Endodermal cell (in vitro differentiated cells): ENCODE measurements at regions not wholly inside any gene's neighbourhood (a gene's known extent, or its start where the extent isn't known, plus 50 kb on each side); places are given as distances from the start of the nearest gene placed in this dataset.

Source experiments
- DNase-seq: peaks from one replicate; pipeline ENCODE4 v3.0.0-alpha.2; 2017
- H3K27ac ChIP-seq: 2 replicates; pipeline ENCODE4 v1.5.1; 2013; ENCODE audit warnings: mild to moderate bottlenecking, low read depth, low read length, moderate library complexity
- H3K27me3 ChIP-seq: 2 replicates; pipeline ENCODE4 v1.6.1; 2013; ENCODE audit warnings: mild to moderate bottlenecking, low read length, moderate library complexity; ENCODE audit not compliant: insufficient read depth, control insufficient read depth, poor library complexity, severe bottlenecking
- H3K36me3 ChIP-seq: 2 replicates; pipeline ENCODE4 v1.7.0; 2013; ENCODE audit warnings: mild to moderate bottlenecking, low read length, moderate library complexity; ENCODE audit not compliant: control insufficient read depth, insufficient read depth
- H3K4me1 ChIP-seq: one replicate; pipeline ENCODE4 v1.7.0; 2013; ENCODE audit warnings: low read length; ENCODE audit not compliant: control insufficient read depth, insufficient read depth
- H3K4me3 ChIP-seq: 2 replicates; pipeline ENCODE4 v1.5.1; 2013; ENCODE audit warnings: mild to moderate bottlenecking, low read length, moderate library complexity
- H3K9ac ChIP-seq: 2 replicates; pipeline ENCODE4 v1.6.1; 2013; ENCODE audit warnings: mild to moderate bottlenecking, low read length, moderate library complexity; ENCODE audit not compliant: poor library complexity, severe bottlenecking; ENCODE audit errors: extremely low read depth
- H3K9me3 ChIP-seq: 2 replicates; pipeline ENCODE4 v1.6.1; 2013; ENCODE audit warnings: mild to moderate bottlenecking, low read length, moderate library complexity; ENCODE audit not compliant: control insufficient read depth
- H3K27ac Mint-ChIP-seq: 2 replicates; pipeline ENCODE4 v1.8.0; 2020; ENCODE audit warnings: mixed read lengths
- H3K27me3 Mint-ChIP-seq: 2 replicates; pipeline ENCODE4 v1.8.0; 2021; ENCODE audit warnings: mild to moderate bottlenecking, mixed read lengths; ENCODE audit not compliant: insufficient read depth
- H3K36me3 Mint-ChIP-seq: 2 replicates; pipeline ENCODE4 v1.8.0; 2020; ENCODE audit warnings: low read depth, mixed read lengths
- H3K4me1 Mint-ChIP-seq: 2 replicates; pipeline ENCODE4 v1.8.0; 2020; ENCODE audit warnings: mixed read lengths
- H3K4me3 Mint-ChIP-seq: 2 replicates; pipeline ENCODE4 v1.8.0; 2020; ENCODE audit warnings: mild to moderate bottlenecking, moderate library complexity, mixed read lengths
- H3K9me3 Mint-ChIP-seq: 2 replicates; pipeline ENCODE4 v1.8.0; 2020; ENCODE audit warnings: mild to moderate bottlenecking, mixed read lengths
- CTCF ChIP-seq: fragments of 200-600 bp; sonication (generic); conservative IDR thresholded peaks from 2 replicates; pipeline ENCODE4 v1.5.0; 2021; ENCODE audit warnings: antibody characterized with exemption, mild to moderate bottlenecking
- WGBS, 2 experiments: methylation state at CpG; one replicate each; pipeline versions ENCODE4 v1.1.5 to v1.1.7; 2013; ENCODE audit warnings: missing lambda C conversion rate in 2 of 2, mixed read lengths in 1 of 2; ENCODE audit not compliant: insufficient coverage in 1 of 2, insufficient read length in 1 of 2; 5-methylcytosine and 5-hydroxymethylcytosine counted together

GRCh38 chr10:28806951-28807759, 129.8 kb downstream of the BAMBI start:
- H3K4me3 Mint-ChIP-seq, result no peak overlapping the region
- no peaks in the 10 kb centered on the region for H3K27me3 Mint-ChIP-seq
- Histone ChIP-seq H3K4me1 (peaks cover 22% of the 10 kb centered on the region), H3K9ac (no peak overlapping the region), H3K36me3 (no peaks in the 10 kb centered on the region), H3K9me3 (no peaks in the 10 kb centered on the region), H3K27me3 (no peaks in the 10 kb centered on the region), H3K27ac (no peak overlapping the region), H3K4me3 (no peak overlapping the region)
- peak overlapping the region; percentile 20 for H3K27ac Mint-ChIP-seq
- no peaks in the 10 kb centered on the region for H3K36me3 Mint-ChIP-seq
- peaks cover 54% of the 10 kb centered on the region for H3K4me1 Mint-ChIP-seq
- 73 to 77% methylated on average over 4 to 8 of the region's 8 CpGs for WGBS, 2 experiments
- no peak for TF ChIP-seq CTCF
- H3K9me3 Mint-ChIP-seq, result no peaks in the 10 kb centered on the region
- DNase-seq, result peak; percentile 30

DNA sequence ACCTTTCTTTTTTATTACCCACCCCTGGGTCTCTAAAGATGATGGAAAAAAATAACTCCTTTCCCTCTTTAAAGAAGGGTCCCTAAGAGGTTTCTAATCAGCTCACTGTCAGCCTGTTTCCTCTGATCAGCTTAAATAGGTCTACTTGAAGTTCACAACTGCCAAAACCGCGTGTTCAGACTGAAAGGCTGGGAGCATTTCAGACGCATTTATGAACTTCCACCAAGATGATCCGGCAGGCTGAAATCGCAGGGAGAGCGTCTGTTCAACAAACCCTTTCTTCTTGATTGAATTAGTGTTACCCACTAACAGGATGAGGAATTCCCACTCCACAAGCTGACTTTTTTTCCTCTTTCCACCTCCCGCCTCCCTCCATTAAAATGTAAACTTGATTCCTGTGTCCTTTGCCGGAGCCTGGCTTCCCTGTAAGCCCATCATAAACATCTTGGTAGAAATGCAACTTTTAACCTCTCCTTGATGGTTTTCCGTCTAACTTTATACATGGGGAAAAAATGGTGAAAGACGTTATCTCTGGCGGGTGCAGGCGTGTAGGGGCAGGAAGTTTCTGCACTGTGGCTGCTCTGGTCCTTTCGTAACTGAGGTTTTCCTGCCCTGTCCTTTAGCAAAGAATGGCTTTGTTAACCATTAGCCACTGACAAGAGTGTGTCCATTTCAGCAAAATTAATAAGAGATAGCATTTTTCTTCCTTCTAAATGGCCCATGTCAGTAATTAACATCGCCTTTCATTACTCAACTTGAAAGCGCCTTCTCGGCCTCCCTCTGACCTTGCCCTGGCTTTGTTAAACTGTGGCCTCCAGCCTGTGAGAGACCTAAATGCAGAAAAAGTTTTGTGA, 130.7 kb downstream of the BAMBI start:
- peak overlapping the region; percentile 29 for H3K27ac Mint-ChIP-seq
- H3K4me1 Mint-ChIP-seq, result peaks cover 54% of the 10 kb centered on the region
- WGBS, 2 experiments, result 53 to 68% methylated on average over 14 to 16 of the region's 16 CpGs
- H3K36me3 ChIP-seq, result no peaks in the 10 kb centered on the region
- H3K4me1 ChIP-seq, result peaks cover 22% of the 10 kb centered on the region
- DNase-seq, result peak; percentile 54
- TF ChIP-seq CTCF, result no peak
- H3K9me3 Mint-ChIP-seq, result no peaks in the 10 kb centered on the region
- no peaks in the 10 kb centered on the region for H3K9me3 ChIP-seq
- no peaks in the 10 kb centered on the region for H3K36me3 Mint-ChIP-seq
- peak overlapping the region; percentile 8 for H3K27ac ChIP-seq
- H3K4me3 ChIP-seq, result no peak overlapping the region
- H3K4me3 Mint-ChIP-seq, result peak overlapping the region; percentile 10
- no peaks in the 10 kb centered on the region for H3K27me3 Mint-ChIP-seq
- no peak overlapping the region for H3K9ac ChIP-seq
- H3K27me3 ChIP-seq, result no peaks in the 10 kb centered on the region

- Mint-ChIP-seq H3K4me3 (no peak overlapping the region), H3K9me3 (peaks cover 7% of the 10 kb centered on the region), H3K4me1 (peaks cover 54% of the 10 kb centered on the region), H3K27ac (no peak overlapping the region), H3K27me3 (no peaks in the 10 kb centered on the region), H3K36me3 (no peaks in the 10 kb centered on the region)
- Histone ChIP-seq H3K27ac (no peak overlapping the region), H3K36me3 (no peaks in the 10 kb centered on the region), H3K9ac (no peak overlapping the region), H3K27me3 (no peaks in the 10 kb centered on the region), H3K4me3 (no peak overlapping the region), H3K9me3 (no peaks in the 10 kb centered on the region), H3K4me1 (peaks cover 22% of the 10 kb centered on the region)
- no peak for DNase-seq
- TF ChIP-seq CTCF, result no peak
- whole genome bisulfite sequencing, 2 experiments, result 83 to 85% methylated on average over 6 of the region's 6 CpGs
Observed at GRCh38 chr10:28808693-28809092, 131.4 kb downstream of the BAMBI start.
